ENCODE measurements at regions not wholly inside any gene's neighbourhood (a gene's known extent, or its start where the extent isn't known, plus 50 kb on each side); places are given as distances from the start of the nearest gene placed in this dataset.

DNA sequence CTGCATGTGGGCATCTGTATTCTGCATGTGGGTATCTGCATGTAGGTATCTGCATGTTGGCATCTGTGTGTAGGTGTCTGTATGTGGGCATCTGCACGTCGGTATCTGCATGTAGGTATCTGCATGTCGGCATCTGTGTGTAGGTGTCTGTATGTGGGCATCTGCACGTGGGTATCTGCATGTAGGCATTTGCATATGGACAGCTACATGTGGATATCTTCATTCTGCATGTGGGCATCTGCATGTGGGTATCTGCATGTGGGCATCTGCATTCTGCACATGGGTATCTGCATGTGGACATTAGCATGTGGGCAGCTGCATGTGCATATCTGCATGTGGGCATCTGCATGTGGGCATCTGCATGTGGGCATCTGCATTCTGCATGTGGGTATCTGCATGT lies 537.4 kb downstream of the RNF144A start:
- TF ChIP-seq, protein P1, sequence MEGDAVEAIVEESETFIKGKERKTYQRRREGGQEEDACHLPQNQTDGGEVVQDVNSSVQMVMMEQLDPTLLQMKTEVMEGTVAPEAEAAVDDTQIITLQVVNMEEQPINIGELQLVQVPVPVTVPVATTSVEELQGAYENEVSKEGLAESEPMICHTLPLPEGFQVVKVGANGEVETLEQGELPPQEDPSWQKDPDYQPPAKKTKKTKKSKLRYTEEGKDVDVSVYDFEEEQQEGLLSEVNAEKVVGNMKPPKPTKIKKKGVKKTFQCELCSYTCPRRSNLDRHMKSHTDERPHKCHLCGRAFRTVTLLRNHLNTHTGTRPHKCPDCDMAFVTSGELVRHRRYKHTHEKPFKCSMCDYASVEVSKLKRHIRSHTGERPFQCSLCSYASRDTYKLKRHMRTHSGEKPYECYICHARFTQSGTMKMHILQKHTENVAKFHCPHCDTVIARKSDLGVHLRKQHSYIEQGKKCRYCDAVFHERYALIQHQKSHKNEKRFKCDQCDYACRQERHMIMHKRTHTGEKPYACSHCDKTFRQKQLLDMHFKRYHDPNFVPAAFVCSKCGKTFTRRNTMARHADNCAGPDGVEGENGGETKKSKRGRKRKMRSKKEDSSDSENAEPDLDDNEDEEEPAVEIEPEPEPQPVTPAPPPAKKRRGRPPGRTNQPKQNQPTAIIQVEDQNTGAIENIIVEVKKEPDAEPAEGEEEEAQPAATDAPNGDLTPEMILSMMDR (IDR thresholded peaks at IDR 0.05; ENCODE audit: low read depth, low read length): no peak
- TF ChIP-seq POLR2A (IDR thresholded peaks at IDR 0.05; ENCODE audit: extremely low read depth, insufficient read length) (no peak), MYC (IDR thresholded peaks at IDR 0.05; ENCODE audit: low read depth, low read length) (no peak)

Measured in NB4 (cell line).